ENCODE measurements at regions not wholly inside any gene's neighbourhood (a gene's known extent, or its start where the extent isn't known, plus 50 kb on each side); places are given as distances from the start of the nearest gene placed in this dataset.

- no peak overlapping the region for H3K4me3 ChIP-seq
- H3K27me3 ChIP-seq = no peaks in the 10 kb centered on the region
- no peak for TF ChIP-seq Cebpa-rat (IDR thresholded peaks at IDR 0.05)
- peaks cover 36 to 57% (median 50%) of the 10 kb centered on the region in 10 experiments for H3K4me1 ChIP-seq
- H3K9ac ChIP-seq = peak overlapping the region in 4 of 11 experiments; percentile 6 to 57 (median 47); a peak in 2 of 22 replicates
- no peaks in the 10 kb centered on the region for H3K36me3 ChIP-seq
- peaks cover 0 to 8% (median 0%) of the 10 kb centered on the region in 11 experiments; a peak in 3 of 22 replicates for H3K9me3 ChIP-seq (replicated peaks in 1 of 11)
- peak overlapping the region; percentile 46 to 82 (median 71); a peak in 21 of 22 replicates for H3K4me2 ChIP-seq
- peak overlapping the region in 10 of 11 experiments; percentile 34 to 95 (median 56); a peak in 19 of 22 replicates for H3K27ac ChIP-seq
- H4K20me1 ChIP-seq = no peaks in the 10 kb centered on the region
These were observed 257.3 kb upstream of the CXCR4 start for GRCh38 chr2:136375017-136375901.

- no peak for TF ChIP-seq Cebpa-rat (IDR thresholded peaks at IDR 0.05)
- Histone ChIP-seq H3K4me2 (no peak overlapping the region), H3K9ac (no peak overlapping the region), H3K4me3 (no peak overlapping the region), H3K4me1 (peaks cover 36 to 43% (median 40%) of the 10 kb centered on the region in 10 experiments), H3K9me3 (replicated peaks in 1 of 11) (peaks cover 0 to 8% (median 0%) of the 10 kb centered on the region in 11 experiments; a peak in 5 of 22 replicates), H4K20me1 (no peaks in the 10 kb centered on the region), H3K27me3 (no peaks in the 10 kb centered on the region), H3K27ac (no peak overlapping the region), H3K36me3 (no peaks in the 10 kb centered on the region)
These were observed 255.9 kb upstream of the CXCR4 start for GRCh38 chr2:136373841-136374240.

- Histone ChIP-seq H3K4me1 (peaks cover 30 to 35% (median 32%) of the 10 kb centered on the region in 10 experiments), H3K4me3 (no peak overlapping the region), H3K27ac (no peak overlapping the region), H3K27me3 (no peaks in the 10 kb centered on the region), H3K36me3 (no peaks in the 10 kb centered on the region), H4K20me1 (no peaks in the 10 kb centered on the region), H3K4me2 (no peak overlapping the region), H3K9ac (no peak overlapping the region), H3K9me3 (replicated peaks in 1 of 11) (peaks cover 0 to 14% (median 3%) of the 10 kb centered on the region in 11 experiments; a peak in 9 of 22 replicates)
- no peak for TF ChIP-seq Cebpa-rat (IDR thresholded peaks at IDR 0.05)
These were observed 255.1 kb upstream of the CXCR4 start for GRCh38 chr2:136373029-136373428.

DNA sequence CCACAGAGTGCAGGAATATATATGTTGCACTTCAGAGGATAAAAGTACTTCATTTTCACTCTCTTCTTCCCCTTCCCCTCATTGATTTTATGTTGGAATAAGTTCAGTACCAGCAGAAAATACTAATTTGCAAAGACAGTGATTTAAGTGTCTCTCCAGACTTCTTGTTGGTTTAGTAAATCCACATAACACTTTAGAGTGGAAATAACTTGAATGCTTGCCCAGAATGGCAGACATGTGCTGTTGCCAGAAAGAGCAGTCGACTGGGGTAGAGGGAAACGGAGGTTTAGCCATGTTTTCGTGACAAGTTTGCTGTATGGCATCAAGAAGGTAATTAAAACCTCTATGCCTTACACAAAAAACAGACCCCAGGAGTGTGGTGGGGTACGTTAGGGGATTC is 246.0 kb upstream of the CXCR4 start:
- H4K20me1 ChIP-seq = no peaks in the 10 kb centered on the region
- peaks cover 6 to 17% (median 12%) of the 10 kb centered on the region in 11 experiments; a peak in 19 of 22 replicates for H3K9me3 ChIP-seq (replicated peaks in 1 of 11)
- H3K9ac ChIP-seq = no peak overlapping the region
- TF ChIP-seq Cebpa-rat (IDR thresholded peaks at IDR 0.05) = no peak
- H3K27ac ChIP-seq = no peak overlapping the region
- H3K4me1 ChIP-seq = no peaks in the 10 kb centered on the region
- H3K27me3 ChIP-seq = no peaks in the 10 kb centered on the region
- H3K4me3 ChIP-seq = no peak overlapping the region
- no peak overlapping the region for H3K4me2 ChIP-seq
- H3K36me3 ChIP-seq = no peaks in the 10 kb centered on the region

DNA sequence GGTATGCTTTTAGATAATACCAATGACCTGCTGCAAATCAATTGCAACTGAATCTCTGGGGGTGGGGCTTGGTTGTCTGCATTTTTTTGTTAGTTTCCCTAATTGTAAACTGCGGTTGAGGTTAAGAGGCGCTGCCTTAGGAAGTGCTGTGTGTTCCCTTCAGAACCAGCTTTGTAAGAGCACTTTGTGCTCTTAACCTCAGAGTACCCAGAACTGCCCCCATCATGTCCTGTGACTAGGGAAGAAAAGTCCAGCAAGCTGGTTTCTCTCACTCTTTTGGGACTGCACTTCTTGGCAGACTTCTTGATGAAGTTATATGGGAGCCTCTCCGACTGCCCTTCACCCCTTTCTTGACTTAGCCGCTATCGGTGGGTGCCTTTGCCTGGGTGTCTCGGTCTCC is 245.5 kb upstream of the CXCR4 start:
- Histone ChIP-seq H3K27me3 (no peaks in the 10 kb centered on the region), H4K20me1 (no peaks in the 10 kb centered on the region), H3K36me3 (no peaks in the 10 kb centered on the region), H3K9ac (no peak overlapping the region), H3K27ac (no peak overlapping the region), H3K4me1 (no peaks in the 10 kb centered on the region), H3K4me3 (no peak overlapping the region), H3K9me3 (replicated peaks in 1 of 11) (peaks cover 6 to 14% (median 12%) of the 10 kb centered on the region in 11 experiments; a peak in 19 of 22 replicates), H3K4me2 (no peak overlapping the region)
- no peak for TF ChIP-seq Cebpa-rat (IDR thresholded peaks at IDR 0.05)

- TF ChIP-seq Cebpa-rat (IDR thresholded peaks at IDR 0.05) = no peak
- no peak overlapping the region for H3K4me2 ChIP-seq
- H3K4me1 ChIP-seq = no peaks in the 10 kb centered on the region
- H3K27me3 ChIP-seq = no peaks in the 10 kb centered on the region
- no peaks in the 10 kb centered on the region for H3K36me3 ChIP-seq
- no peaks in the 10 kb centered on the region for H4K20me1 ChIP-seq
- H3K4me3 ChIP-seq = no peak overlapping the region
- peaks cover 5 to 13% (median 8%) of the 10 kb centered on the region in 11 experiments; a peak in 19 of 22 replicates for H3K9me3 ChIP-seq (replicated peaks in 1 of 11)
- H3K27ac ChIP-seq = no peak overlapping the region
- no peak overlapping the region for H3K9ac ChIP-seq
These were observed 244.9 kb upstream of the CXCR4 start for GRCh38 chr2:136362676-136363390.

- no peak overlapping the region for H3K4me3 ChIP-seq
- H3K9me3 ChIP-seq (replicated peaks in 1 of 11) = peaks cover 0 to under 1% (median 0%) of the 10 kb centered on the region in 11 experiments; a peak in 1 of 22 replicates
- H3K9ac ChIP-seq = no peak overlapping the region
- H3K27me3 ChIP-seq = no peaks in the 10 kb centered on the region
- no peak for TF ChIP-seq Cebpa-rat (IDR thresholded peaks at IDR 0.05)
- no peaks in the 10 kb centered on the region for H3K36me3 ChIP-seq
- no peak overlapping the region for H3K4me2 ChIP-seq
- H3K4me1 ChIP-seq = no peaks in the 10 kb centered on the region
- H4K20me1 ChIP-seq = no peaks in the 10 kb centered on the region
- H3K27ac ChIP-seq = no peak overlapping the region
These were observed 243.6 kb upstream of the CXCR4 start for GRCh38 chr2:136361521-136361920.

DNA sequence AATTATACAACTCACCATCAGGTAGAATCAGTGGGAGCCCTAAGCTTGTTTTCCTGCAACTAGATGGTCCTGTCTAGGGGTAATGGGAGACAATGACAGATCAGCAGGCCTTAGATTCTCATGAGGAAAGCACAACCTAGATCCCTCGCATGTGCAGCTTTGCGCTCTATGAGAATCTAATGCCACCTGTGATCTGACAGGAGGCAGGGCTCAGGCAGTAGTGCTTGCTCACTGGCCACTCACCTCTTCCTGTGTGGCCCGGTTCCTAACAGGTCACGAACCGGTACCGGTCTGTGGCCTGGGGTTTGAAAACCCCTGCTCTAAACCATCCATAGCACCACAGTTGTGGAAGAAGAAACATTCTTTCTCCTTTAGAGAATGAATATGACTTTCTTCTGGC is 242.8 kb upstream of the CXCR4 start:
- Histone ChIP-seq H4K20me1 (no peaks in the 10 kb centered on the region), H3K9me3 (replicated peaks in 1 of 11) (no peaks in the 10 kb centered on the region), H3K4me3 (no peak overlapping the region), H3K36me3 (no peaks in the 10 kb centered on the region), H3K27me3 (no peaks in the 10 kb centered on the region), H3K4me1 (no peaks in the 10 kb centered on the region), H3K9ac (no peak overlapping the region), H3K4me2 (no peak overlapping the region), H3K27ac (no peak overlapping the region)
- no peak for TF ChIP-seq Cebpa-rat (IDR thresholded peaks at IDR 0.05)

Data from BLaER1 treated with 17β-estradiol and CSF1 and Interleukin-3, amounts not matched to agents 10 nM and 100 nM (cell line).